Right cardiac atrium (tissue), 5 donors: ENCODE measurements at regions not wholly inside any gene's neighbourhood (a gene's known extent, or its start where the extent isn't known, plus 50 kb on each side); places are given as distances from the start of the nearest gene placed in this dataset.
"Not testable (repeated sequence)": the region's sequence is repeated elsewhere in the genome, so short reads cannot be mapped to it uniquely, and the experiment has no call there.

Experiments
- ATAC-seq, 2 donors: fragments of 200-7000 bp; cut with Tn5 transposase; one replicate each; pipeline versions ENCODE4 v1.8.0 to v1.9.1; 2020; ENCODE audit warnings: moderate library complexity in 2 of 2, mild to moderate bottlenecking in 1 of 2
- DNase-seq, 3 donors: peaks; one replicate each; pipeline ENCODE4 v3.0.0-alpha.2; 2020
- H3K27ac ChIP-seq: one replicate; pipeline ENCODE4 v1.5.1; 2013; ENCODE audit warnings: mild to moderate bottlenecking, low read length, control low read depth, moderate library complexity
- H3K27me3 ChIP-seq: one replicate; pipeline ENCODE4 v1.6.1; 2013; ENCODE audit not compliant: control insufficient read depth, insufficient read depth
- H3K4me1 ChIP-seq: one replicate; pipeline ENCODE4 v1.6.1; 2013; ENCODE audit warnings: low read length; ENCODE audit not compliant: control insufficient read depth, insufficient read depth
- H3K4me3 ChIP-seq: one replicate; pipeline ENCODE4 v1.5.1; 2013; ENCODE audit warnings: low read length, control low read depth
- H3K9me3 ChIP-seq: one replicate; pipeline ENCODE4 v1.6.1; 2013; ENCODE audit warnings: low read length; ENCODE audit not compliant: control insufficient read depth
- WGBS: extraction: QIAGEN DNeasy Blood & Tissue Kit; methylation state at CpG from one replicate; pipeline ENCODE4 v1.1.7; 2013; 5-methylcytosine and 5-hydroxymethylcytosine counted together
- intact Hi-C, 4 donors: fragments of 100-400 bp; cut with DNase I; formaldehyde crosslinking; loops; one replicate each; pipeline versions ENCODE4 v1.11.0 to v1.14.0; 2022 to 2023
- donor health status: healthy with polysubstance abuse.
- donor health status: DM: no; HTN: yes; CAD: no.
- donor health status: DM: no; HTN: no; CAD: no.
- donor health status: DM: no; HTN: yes; CAD: no; lungs with severe emphysema.
- donor health status: DM: yes; HTN: yes; CAD: no.

DNA sequence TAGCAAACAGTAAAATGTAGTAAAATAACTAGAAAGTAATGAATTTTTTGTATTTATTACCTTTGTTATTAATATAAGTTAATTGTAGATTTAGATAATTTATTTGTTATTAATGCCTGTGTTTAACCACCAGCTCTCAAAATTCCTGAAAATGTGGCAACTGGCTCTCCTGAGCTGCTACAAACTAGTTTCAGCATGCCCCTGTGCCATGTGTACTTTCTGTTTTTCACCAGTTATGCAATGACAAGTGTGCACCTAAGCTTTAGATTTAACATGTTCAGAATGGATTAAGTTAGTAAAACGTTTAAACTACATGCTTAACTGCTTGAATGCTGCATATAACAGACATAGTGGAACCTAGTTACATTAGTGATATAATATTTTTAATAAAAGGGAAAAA lies 88.1 kb downstream of the POSTN start:
- Histone ChIP-seq H3K27ac (no peak overlapping the region), H3K4me1 (no peaks in the 10 kb centered on the region), H3K9me3 (no peaks in the 10 kb centered on the region), H3K27me3 (no peaks in the 10 kb centered on the region), H3K4me3 (no peak overlapping the region)
- no peak for DNase-seq
- 63% methylated on average over 1 of the region's 1 CpG for WGBS
- intact Hi-C loops = no loop called here
- no peak for ATAC-seq

DNA sequence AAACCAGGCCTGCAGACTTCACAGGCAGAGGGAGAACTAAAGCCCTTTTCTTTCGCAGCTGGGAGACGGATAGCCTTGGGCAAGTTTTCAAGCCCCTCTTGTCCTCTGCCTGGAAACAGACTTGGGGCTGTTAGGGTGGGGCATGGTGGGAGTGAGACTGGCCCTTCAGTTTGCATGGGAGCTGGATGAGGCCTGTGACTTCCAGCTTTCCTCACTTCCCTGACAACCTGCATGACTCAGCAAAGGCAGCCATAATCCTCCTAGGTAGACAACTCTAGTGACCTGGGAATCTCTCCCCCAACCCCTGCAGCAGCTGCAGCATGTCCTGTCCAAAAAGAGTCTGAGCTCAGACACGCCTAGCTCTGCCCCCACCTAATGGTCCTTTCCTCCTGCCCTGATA lies 93.0 kb downstream of the POSTN start:
- intact Hi-C loops = no loop called here

DNA sequence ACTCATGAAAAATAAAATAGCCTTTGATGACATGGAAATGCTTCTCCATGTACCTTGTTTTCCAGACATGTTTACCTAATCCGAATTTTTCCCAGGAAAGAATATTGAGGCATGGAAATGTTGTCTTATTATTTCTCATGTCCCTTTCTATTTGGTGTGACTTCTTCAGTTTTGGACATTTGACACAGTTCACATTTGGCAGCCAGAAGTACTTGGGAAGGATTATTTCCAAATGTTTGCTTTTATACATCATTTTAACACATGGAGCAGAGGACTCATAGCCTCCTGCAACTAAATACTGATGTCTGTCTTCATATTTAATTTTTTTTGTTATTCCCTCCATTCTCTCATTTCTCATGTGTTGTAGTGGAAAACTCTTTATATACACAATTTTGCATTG lies 94.3 kb downstream of the POSTN start:
- ATAC-seq (no peak), DNase-seq (no peak)
- H3K27me3 ChIP-seq = no peaks in the 10 kb centered on the region
- H3K4me3 ChIP-seq = no peak overlapping the region
- 86% methylated on average over 1 of the region's 1 CpG for WGBS
- H3K9me3 ChIP-seq = no peaks in the 10 kb centered on the region
- intact Hi-C loops = no loop called here
- no peak overlapping the region for H3K27ac ChIP-seq
- H3K4me1 ChIP-seq = no peaks in the 10 kb centered on the region

More for the DNA sequence above, 93.0 kb downstream of the POSTN start:
- WGBS = 95% methylated on average over 3 of the region's 3 CpGs
- no peak overlapping the region for H3K4me3 ChIP-seq
- no peaks in the 10 kb centered on the region for H3K9me3 ChIP-seq
- H3K27ac ChIP-seq = no peak overlapping the region
- no peaks in the 10 kb centered on the region for H3K27me3 ChIP-seq
- H3K4me1 ChIP-seq = no peaks in the 10 kb centered on the region
- ATAC-seq = no peak
- DNase-seq = no peak

GRCh38 chr13:37503287-37503686 lies 95.3 kb downstream of the POSTN start:
- Histone ChIP-seq H3K27me3 (no peaks in the 10 kb centered on the region), H3K9me3 (no peaks in the 10 kb centered on the region), H3K4me3 (no peak overlapping the region), H3K4me1 (no peaks in the 10 kb centered on the region), H3K27ac (no peak overlapping the region)
- no peak for DNase-seq
- ATAC-seq = no peak
- intact Hi-C loops = no loop called here

DNA sequence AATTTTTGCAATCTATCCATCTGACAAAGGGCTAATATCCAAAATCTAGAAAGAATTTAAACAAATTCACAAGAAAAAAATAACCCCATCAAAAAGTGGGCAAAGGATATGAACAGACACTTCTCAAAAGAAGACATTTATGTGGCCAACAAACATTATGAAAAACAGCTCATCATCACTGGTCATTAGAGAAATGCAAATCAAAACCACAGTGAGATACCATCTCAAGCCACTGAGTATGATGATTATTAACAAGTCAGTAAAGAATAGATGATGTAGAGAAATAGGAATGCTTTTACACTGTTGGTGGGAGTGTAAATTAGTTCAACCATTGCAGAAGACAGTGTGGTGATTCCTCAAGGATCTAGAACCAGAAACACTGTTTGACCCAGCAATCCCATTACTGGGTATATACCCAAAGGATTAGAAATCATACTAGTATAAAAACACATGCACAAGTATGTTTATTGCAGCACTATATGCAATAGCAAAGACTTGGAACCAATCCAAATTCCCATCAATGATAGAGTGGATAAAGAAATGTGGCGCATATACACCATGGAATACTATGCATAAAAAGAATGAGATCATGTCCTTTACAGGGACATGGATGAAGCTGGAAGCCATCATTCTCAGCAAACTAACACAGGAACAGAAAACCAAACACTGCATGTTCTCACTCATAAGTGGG lies 96.1 kb downstream of the POSTN start:
- ATAC-seq, intact Hi-C loops, H3K27ac ChIP-seq, H3K4me1 ChIP-seq, H3K27me3 ChIP-seq, H3K9me3 ChIP-seq, H3K4me3 ChIP-seq, DNase-seq: not testable (repeated sequence)
- WGBS = 91% methylated on average over 1 of the region's 1 CpG

GRCh38 chr13:37501187-37501586 lies 97.4 kb downstream of the POSTN start:
- no peaks in the 10 kb centered on the region for H3K9me3 ChIP-seq
- intact Hi-C loops = no loop called here
- no peaks in the 10 kb centered on the region for H3K27me3 ChIP-seq
- H3K27ac ChIP-seq = no peak overlapping the region
- ATAC-seq = no peak
- H3K4me3 ChIP-seq = no peak overlapping the region
- WGBS = 90% methylated on average over 2 of the region's 2 CpGs
- H3K4me1 ChIP-seq = no peaks in the 10 kb centered on the region
- no peak for DNase-seq

DNA sequence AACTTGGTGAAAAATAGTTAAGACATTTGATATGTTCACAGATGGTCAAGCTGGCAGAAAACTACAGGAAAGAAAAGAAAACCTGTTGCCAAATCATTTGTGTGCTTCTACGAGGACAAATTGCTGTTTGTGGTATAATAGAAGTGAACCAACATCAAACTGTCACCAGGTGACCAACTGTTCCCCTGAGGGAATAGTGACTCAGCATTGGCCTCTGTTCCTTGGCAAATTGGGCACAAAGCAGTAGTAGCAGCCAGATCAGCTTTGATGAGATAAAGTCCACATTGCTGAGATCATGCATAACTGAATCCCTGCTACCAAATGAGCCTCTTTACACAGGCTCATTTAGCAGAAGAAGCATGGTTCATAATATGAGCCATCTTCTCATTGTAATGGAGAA lies 103.5 kb downstream of the POSTN start:
- no peaks in the 10 kb centered on the region for H3K9me3 ChIP-seq
- H3K27me3 ChIP-seq = no peaks in the 10 kb centered on the region
- H3K27ac ChIP-seq = no peak overlapping the region
- intact Hi-C loops = no loop called here
- ATAC-seq (peak in 1 of 2 donors; percentile 26), DNase-seq (no peak)
- WGBS = 30% methylated on average over 1 of the region's 1 CpG
- H3K4me3 ChIP-seq = no peak overlapping the region
- H3K4me1 ChIP-seq = no peaks in the 10 kb centered on the region

- intact Hi-C loops = no loop called here
- Histone ChIP-seq H3K27me3 (no peaks in the 10 kb centered on the region), H3K9me3 (no peaks in the 10 kb centered on the region), H3K4me1 (no peaks in the 10 kb centered on the region), H3K27ac (no peak overlapping the region), H3K4me3 (no peak overlapping the region)
- no peak for DNase-seq
- WGBS = 62% methylated on average over 3 of the region's 3 CpGs
- peak in 1 of 2 donors; percentile 64 for ATAC-seq
Observed at GRCh38 chr13:37493775-37494174, 104.8 kb downstream of the POSTN start.

DNA sequence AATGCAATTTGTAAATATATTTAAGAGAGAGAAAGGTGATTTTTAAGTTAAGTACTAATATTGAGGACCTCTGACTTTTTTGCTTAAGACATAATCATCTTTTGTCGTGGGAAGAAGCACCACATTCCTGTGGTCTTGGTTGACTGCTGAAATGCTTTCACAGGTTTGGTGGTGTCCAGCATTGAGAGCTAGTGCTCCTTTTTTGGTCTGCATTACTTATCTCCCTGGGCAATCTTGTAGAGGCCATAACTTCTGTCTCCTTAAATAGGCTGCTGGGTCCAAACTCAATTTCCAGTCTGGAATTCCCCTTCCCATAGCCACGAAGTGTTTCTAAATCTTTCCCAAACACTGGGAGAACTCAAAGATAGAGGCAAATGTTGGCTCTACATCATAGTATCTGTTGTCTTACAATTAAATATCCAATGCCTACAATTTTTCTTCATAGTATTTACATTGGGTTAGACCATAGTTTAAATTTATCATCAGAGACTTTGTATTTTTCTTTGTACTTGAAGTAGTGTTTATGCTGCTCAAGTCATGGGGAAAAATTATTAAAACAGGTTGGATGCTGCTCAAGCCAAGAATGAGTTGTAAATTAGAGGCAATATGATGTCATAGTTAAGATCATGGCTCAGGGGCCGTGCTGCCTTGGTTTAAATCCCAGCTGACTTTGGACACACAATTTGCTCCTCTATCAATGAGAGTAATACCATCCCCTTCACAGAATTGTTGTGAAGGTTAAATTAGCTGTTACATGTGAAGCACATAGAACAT lies 105.6 kb downstream of the POSTN start:
- DNase-seq = no peak
- 55% methylated on average over 3 of the region's 3 CpGs for WGBS

DNA sequence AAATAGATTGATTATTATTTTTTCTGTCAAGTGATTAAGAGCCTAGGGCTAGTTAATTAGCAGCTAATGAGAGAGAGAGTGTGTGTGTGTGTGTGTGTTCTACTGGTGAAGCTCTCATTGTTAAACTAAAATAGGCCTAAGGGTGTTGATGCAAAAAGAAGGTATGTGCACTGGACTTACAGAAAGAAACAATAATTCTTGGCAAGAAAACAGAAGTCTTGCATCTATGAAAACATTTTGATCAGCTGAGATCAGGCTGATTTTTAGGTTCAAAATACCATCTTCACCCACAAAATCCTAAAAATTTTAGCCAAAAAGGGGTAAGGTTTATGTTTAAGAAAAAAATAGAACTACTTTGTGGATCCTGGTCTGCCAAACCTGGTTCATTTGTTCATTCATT lies 106.5 kb downstream of the POSTN start:
- no peaks in the 10 kb centered on the region for H3K4me1 ChIP-seq
- no peaks in the 10 kb centered on the region for H3K9me3 ChIP-seq
- no peak for DNase-seq
- H3K27me3 ChIP-seq = no peaks in the 10 kb centered on the region
- H3K27ac ChIP-seq = no peak overlapping the region
- intact Hi-C loops = no loop called here
- no peak overlapping the region for H3K4me3 ChIP-seq
- ATAC-seq = no peak

More for the DNA sequence above, 105.6 kb downstream of the POSTN start:
- H3K4me1 ChIP-seq = no peaks in the 10 kb centered on the region
- H3K27me3 ChIP-seq = no peaks in the 10 kb centered on the region
- intact Hi-C loops = no loop called here
- no peaks in the 10 kb centered on the region for H3K9me3 ChIP-seq
- no peak overlapping the region for H3K4me3 ChIP-seq
- H3K27ac ChIP-seq = no peak overlapping the region
- ATAC-seq = no peak

DNA sequence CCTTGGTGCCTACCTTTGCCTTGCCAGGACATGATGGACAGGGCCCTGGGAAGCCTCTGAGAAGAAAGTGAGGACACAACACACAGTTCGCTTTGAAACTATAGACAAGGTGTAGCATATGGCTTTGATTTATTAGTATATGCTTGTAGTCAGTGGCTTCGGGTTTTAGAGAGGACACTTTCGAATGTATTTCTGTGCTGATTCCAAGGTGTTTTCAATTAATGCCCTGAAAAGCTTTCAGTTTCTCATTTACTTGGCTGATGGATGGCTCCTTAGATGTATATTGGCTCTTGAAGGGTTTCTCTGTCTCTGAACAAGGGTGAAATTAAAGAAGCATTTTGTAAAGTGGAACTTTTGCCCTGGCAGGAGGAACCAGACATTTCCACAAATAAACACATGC lies 106.9 kb downstream of the POSTN start:
- 96% methylated on average over 3 of the region's 3 CpGs for WGBS

More for the DNA sequence above, 106.9 kb downstream of the POSTN start:
- DNase-seq = no peak
- no peak overlapping the region for H3K27ac ChIP-seq
- no peaks in the 10 kb centered on the region for H3K9me3 ChIP-seq
- no peaks in the 10 kb centered on the region for H3K27me3 ChIP-seq
- H3K4me3 ChIP-seq = no peak overlapping the region
- no peak for ATAC-seq
- H3K4me1 ChIP-seq = no peaks in the 10 kb centered on the region
- intact Hi-C loops = no loop called here
